ENCODE measurements at regions not wholly inside any gene's neighbourhood (a gene's known extent, or its start where the extent isn't known, plus 50 kb on each side); places are given as distances from the start of the nearest gene placed in this dataset.

DNA sequence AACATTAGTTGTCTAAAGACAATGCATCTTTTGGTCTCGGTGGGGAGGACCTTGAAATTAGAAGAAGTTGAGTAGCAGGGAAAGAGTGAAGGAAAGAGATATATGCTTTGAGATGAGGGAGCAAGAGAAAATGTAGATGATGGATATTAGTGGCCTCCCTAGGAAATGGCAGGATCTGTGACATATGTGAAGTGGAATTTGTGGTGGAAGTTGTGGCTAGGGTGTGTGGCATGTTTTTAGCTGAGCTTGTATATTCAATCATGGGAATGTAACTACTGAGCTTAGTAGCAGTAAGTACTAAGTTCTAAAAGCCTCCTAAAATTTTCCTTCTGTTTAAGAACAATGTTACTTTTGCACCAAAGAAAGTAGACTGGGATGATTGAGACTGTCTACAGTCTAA is 382.8 kb upstream of the CTSO start:
- Mint-ChIP-seq H3K36me3 (ENCODE audit: low read depth) (no peaks in the 10 kb centered on the region), H3K27ac (no peak overlapping the region), H3K4me3 (no peak overlapping the region), H3K4me1 (peaks cover 6% of the 10 kb centered on the region), H3K27me3 (ENCODE audit: low read depth, poor library complexity) (no peaks in the 10 kb centered on the region), H3K9me3 (peaks cover 5% of the 10 kb centered on the region)
- no peak for DNase-seq
- TF ChIP-seq, protein P1, sequence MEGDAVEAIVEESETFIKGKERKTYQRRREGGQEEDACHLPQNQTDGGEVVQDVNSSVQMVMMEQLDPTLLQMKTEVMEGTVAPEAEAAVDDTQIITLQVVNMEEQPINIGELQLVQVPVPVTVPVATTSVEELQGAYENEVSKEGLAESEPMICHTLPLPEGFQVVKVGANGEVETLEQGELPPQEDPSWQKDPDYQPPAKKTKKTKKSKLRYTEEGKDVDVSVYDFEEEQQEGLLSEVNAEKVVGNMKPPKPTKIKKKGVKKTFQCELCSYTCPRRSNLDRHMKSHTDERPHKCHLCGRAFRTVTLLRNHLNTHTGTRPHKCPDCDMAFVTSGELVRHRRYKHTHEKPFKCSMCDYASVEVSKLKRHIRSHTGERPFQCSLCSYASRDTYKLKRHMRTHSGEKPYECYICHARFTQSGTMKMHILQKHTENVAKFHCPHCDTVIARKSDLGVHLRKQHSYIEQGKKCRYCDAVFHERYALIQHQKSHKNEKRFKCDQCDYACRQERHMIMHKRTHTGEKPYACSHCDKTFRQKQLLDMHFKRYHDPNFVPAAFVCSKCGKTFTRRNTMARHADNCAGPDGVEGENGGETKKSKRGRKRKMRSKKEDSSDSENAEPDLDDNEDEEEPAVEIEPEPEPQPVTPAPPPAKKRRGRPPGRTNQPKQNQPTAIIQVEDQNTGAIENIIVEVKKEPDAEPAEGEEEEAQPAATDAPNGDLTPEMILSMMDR (IDR thresholded peaks at IDR 0.05), result no peak

DNA sequence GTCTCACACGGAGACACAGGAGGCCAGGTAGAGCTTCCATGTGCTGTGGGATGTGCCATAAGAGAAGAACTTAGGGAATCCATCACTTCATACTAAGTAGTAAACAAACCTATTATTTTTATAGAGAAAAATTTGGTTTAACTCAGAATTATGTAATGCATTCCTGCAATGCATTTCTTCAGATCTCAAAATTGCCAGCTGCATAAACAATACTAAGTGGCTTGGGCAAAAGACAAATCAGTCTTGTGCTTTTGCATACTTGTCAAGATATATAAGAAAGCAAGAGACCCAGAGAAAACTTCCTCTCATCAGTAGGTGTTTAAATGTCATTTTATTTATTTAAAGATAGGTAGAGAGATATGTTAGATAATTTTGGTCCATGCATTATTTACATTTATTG is 382.1 kb upstream of the CTSO start:
- no peaks in the 10 kb centered on the region for H3K36me3 Mint-ChIP-seq (ENCODE audit: low read depth)
- H3K27ac Mint-ChIP-seq, result no peak overlapping the region
- H3K27me3 Mint-ChIP-seq (ENCODE audit: low read depth, poor library complexity), result no peaks in the 10 kb centered on the region
- TF ChIP-seq, protein P1 (IDR thresholded peaks at IDR 0.05), result no peak
- no peak overlapping the region for H3K4me3 Mint-ChIP-seq
- no peak for DNase-seq
- H3K9me3 Mint-ChIP-seq, result peaks cover 5% of the 10 kb centered on the region
- H3K4me1 Mint-ChIP-seq, result peaks cover 6% of the 10 kb centered on the region

DNA sequence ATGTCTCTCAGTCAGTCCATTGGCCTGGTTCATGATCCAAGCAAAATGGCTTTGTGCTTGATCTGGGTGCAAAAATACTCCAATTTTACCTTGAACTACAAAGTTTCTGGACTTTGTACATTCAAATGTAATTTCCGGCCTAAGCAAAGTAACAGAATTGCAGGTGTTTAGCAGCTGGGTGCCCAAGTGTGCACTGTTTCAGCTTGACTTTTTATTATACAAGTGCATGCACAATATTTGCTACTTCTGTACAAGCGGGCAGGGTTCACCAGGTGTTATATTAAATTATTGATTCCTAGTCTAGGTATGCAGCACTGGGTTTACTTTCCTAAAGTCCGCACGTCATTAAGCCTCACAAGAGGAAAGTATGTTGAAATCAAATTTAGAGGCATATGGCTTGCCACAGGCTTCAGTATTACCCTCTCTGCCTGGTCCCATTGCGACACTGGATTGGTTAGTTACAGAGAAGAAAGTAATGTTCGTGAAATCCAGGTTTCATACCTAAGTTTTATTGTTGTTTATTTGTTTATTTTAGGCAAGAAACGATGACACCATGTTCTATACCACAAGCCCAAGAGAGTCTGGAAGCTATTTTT is 376.9 kb upstream of the CTSO start:
- H3K4me3 Mint-ChIP-seq, result no peak overlapping the region
- no peak for DNase-seq
- TF ChIP-seq, protein P1 (IDR thresholded peaks at IDR 0.05), result no peak
- no peaks in the 10 kb centered on the region for H3K36me3 Mint-ChIP-seq (ENCODE audit: low read depth)
- peaks cover 5% of the 10 kb centered on the region for H3K9me3 Mint-ChIP-seq
- H3K27ac Mint-ChIP-seq, result no peak overlapping the region
- no peaks in the 10 kb centered on the region for H3K27me3 Mint-ChIP-seq (ENCODE audit: low read depth, poor library complexity)
- H3K4me1 Mint-ChIP-seq, result peaks cover 6% of the 10 kb centered on the region

DNA sequence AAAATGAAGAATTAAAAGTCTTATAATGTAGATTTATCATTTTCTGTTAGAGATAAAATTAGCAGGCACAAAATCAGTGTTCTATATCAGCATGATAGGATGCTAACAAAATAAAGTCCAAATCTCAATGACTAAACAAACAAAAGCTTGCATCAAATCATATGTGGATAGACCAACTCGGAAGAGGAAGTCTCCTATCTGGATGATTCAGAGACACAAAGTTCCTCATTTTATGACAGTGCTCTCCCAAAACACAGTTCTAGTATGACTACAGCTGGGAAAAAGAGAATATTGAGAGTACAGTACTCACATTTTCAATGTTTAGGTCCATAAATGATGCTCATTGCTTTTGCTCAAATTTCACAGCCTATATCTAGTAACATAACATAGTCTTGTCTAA is 376.1 kb upstream of the CTSO start:
- Mint-ChIP-seq H3K27me3 (ENCODE audit: low read depth, poor library complexity) (no peaks in the 10 kb centered on the region), H3K36me3 (ENCODE audit: low read depth) (no peaks in the 10 kb centered on the region), H3K4me1 (no peaks in the 10 kb centered on the region), H3K4me3 (no peak overlapping the region), H3K27ac (no peak overlapping the region), H3K9me3 (no peaks in the 10 kb centered on the region)
- DNase-seq, result no peak
- TF ChIP-seq, protein P1 (IDR thresholded peaks at IDR 0.05), result no peak

DNA sequence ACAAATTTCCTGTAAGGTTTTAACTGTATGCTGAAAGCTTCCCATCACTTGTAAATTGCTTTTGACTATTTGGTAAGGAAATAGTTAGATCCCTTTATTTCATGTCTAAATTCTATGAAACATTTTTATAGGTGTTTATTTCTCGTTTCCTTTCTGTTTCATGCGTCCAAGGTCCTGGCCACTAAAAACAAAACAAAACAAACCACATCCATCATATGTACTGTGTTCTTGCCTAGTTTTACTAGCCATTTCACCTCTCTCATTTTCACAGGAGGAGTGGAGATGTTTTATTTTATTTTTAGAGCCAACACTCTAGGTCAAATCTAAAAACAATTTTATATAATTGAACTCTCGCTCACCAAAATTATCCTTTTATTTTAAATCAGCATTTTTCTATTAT is 375.2 kb upstream of the CTSO start:
- DNase-seq, result no peak
- Mint-ChIP-seq H3K27me3 (ENCODE audit: low read depth, poor library complexity) (no peaks in the 10 kb centered on the region), H3K27ac (no peak overlapping the region), H3K4me3 (no peak overlapping the region), H3K4me1 (no peaks in the 10 kb centered on the region), H3K9me3 (no peaks in the 10 kb centered on the region), H3K36me3 (ENCODE audit: low read depth) (no peaks in the 10 kb centered on the region)
- TF ChIP-seq, protein P1 (IDR thresholded peaks at IDR 0.05), result no peak

- Mint-ChIP-seq H3K27ac (no peak overlapping the region), H3K27me3 (ENCODE audit: low read depth, poor library complexity) (no peaks in the 10 kb centered on the region), H3K4me1 (no peaks in the 10 kb centered on the region), H3K4me3 (no peak overlapping the region), H3K36me3 (ENCODE audit: low read depth) (no peaks in the 10 kb centered on the region), H3K9me3 (no peaks in the 10 kb centered on the region)
- TF ChIP-seq, protein P1 (IDR thresholded peaks at IDR 0.05), result no peak
- DNase-seq, result no peak
Observed at GRCh38 chr4:156326246-156326645, 372.6 kb upstream of the CTSO start.
